Endothelial cell of umbilical vein (primary cell): ENCODE measurements at regions not wholly inside any gene's neighbourhood (a gene's known extent, or its start where the extent isn't known, plus 50 kb on each side); places are given as distances from the start of the nearest gene placed in this dataset.

Experiments
- BruUV-seq: library from RNA; stranded (reverse); fragments of 400-500 nt; replicated peaks from 2 replicates; lab custom pipeline; 2021; lab: Mats Ljungman, UMichigan
- CTCF ChIA-PET: fragments of 300-600, 350-600 bp; sonication (Branson Sonifier 250); formaldehyde crosslinking; loops from one replicate; lab custom pipeline; 2021; ENCODE audit warnings: antibody characterized with exemption, inconsistent platforms; lab: Charles Lee
- POLR2A ChIA-PET: fragments of 300-600, 350-600 bp; sonication (Branson Sonifier 250); formaldehyde crosslinking; loops from one replicate; lab custom pipeline; 2021; ENCODE audit warnings: antibody characterized with exemption, inconsistent platforms; lab: Charles Lee
- DNase-seq: peaks from one replicate; pipeline ENCODE4 v3.0.0-alpha.2; 2011; ENCODE audit warnings: low read depth, low spot score
- FAIRE-seq: peaks from 2 replicates; lab custom pipeline; 2011; peaks lifted over from hg19 to GRCh38; lab: Jason Lieb, UNC
- H2AFZ ChIP-seq: 2 replicates; pipeline ENCODE4 v1.6.0; 2012; ENCODE audit warnings: low read depth, low read length, control low read depth, inconsistent platforms
- H3K27ac ChIP-seq: 2 replicates; pipeline ENCODE4 v1.5.1; 2011; ENCODE audit warnings: low read depth, mild to moderate bottlenecking, control low read depth, low read length, moderate library complexity; ENCODE audit not compliant: insufficient read depth
- H3K27me3 ChIP-seq, 2 experiments: 2 replicates each; pipeline versions ENCODE4 v1.6.0 to v1.6.1; 2011; ENCODE audit warnings: low read length in 2 of 2, mixed read lengths in 1 of 2; ENCODE audit not compliant: control insufficient read depth in 2 of 2, insufficient read depth in 2 of 2
- H3K36me3 ChIP-seq, 2 experiments: 2 replicates in 1 of 2; 3 replicates in 1 of 2; pipeline ENCODE4 v1.5.1; 2011; ENCODE audit warnings: low read length in 2 of 2, mild to moderate bottlenecking in 1 of 2, moderate library complexity in 1 of 2; ENCODE audit not compliant: control insufficient read depth in 2 of 2, insufficient read depth in 2 of 2; ENCODE audit errors: extremely low read depth in 1 of 2
- H3K4me1 ChIP-seq: 3 replicates; pipeline ENCODE4 v1.5.1; 2011; ENCODE audit warnings: mild to moderate bottlenecking, low read length; ENCODE audit not compliant: control insufficient read depth, insufficient read depth; ENCODE audit errors: extremely low read depth
- H3K4me2 ChIP-seq: 2 replicates; pipeline ENCODE4 v1.6.1; 2011; ENCODE audit warnings: low read length, control low read depth, mixed read lengths; ENCODE audit not compliant: insufficient read depth
- H3K4me3 ChIP-seq, 3 experiments: fragments of 200-600 bp in 1 of 3; sonication (generic), shearing (Covaris generic) in 1 of 3; replicated peaks in 1 of 3; 2 replicates each; pipeline ENCODE4 v1.5.1; 2011 to 2016; ENCODE audit warnings: control low read depth in 3 of 3, low read length in 3 of 3, mild to moderate bottlenecking in 2 of 3, inconsistent platforms in 1 of 3, low read depth in 1 of 3, moderate library complexity in 1 of 3; ENCODE audit not compliant: insufficient read depth in 1 of 3
- H3K79me2 ChIP-seq: 2 replicates; pipeline ENCODE4 v1.6.0; 2012; ENCODE audit warnings: low read length, inconsistent platforms; ENCODE audit not compliant: control insufficient read depth, insufficient read depth
- H3K9ac ChIP-seq: replicated peaks from 2 replicates; pipeline ENCODE3; 2011; ENCODE audit warnings: low read length, control low read depth; ENCODE audit not compliant: insufficient read depth; ENCODE audit errors: extremely low read depth
- H3K9me1 ChIP-seq: replicated peaks from 3 replicates; pipeline ENCODE4 v1.6.0; 2011; ENCODE audit warnings: mild to moderate bottlenecking, low read length; ENCODE audit not compliant: control insufficient read depth, insufficient read depth; ENCODE audit errors: extremely low read depth
- H3K9me3 ChIP-seq: replicated peaks from 2 replicates; pipeline ENCODE4 v1.5.1; 2012; ENCODE audit warnings: low read length, inconsistent platforms; ENCODE audit not compliant: control insufficient read depth, insufficient read depth
- H4K20me1 ChIP-seq: replicated peaks from 2 replicates; pipeline ENCODE3; 2011; ENCODE audit warnings: mild to moderate bottlenecking, low read length; ENCODE audit not compliant: control insufficient read depth, insufficient read depth; ENCODE audit errors: extremely low read depth
- CTCF ChIP-seq, 2 donors: IDR thresholded peaks; 1 replicate in 1 of 2; 2 replicates in 1 of 2; pipeline ENCODE4 v1.5.1; 2011; ENCODE audit warnings: low read length in 2 of 2, mild to moderate bottlenecking in 2 of 2, moderate library complexity in 2 of 2, control low read depth in 1 of 2, inconsistent platforms in 1 of 2, low read depth in 1 of 2; ENCODE audit not compliant: insufficient read depth in 1 of 2; ENCODE audit errors: extremely low read depth in 1 of 2
- EZH2 ChIP-seq: IDR thresholded peaks from 2 replicates; pipeline ENCODE4 v1.6.1; 2012; ENCODE audit warnings: borderline replicate concordance, low read depth, mild to moderate bottlenecking, moderate library complexity, low read length, inconsistent platforms; ENCODE audit not compliant: severe bottlenecking
- FOS ChIP-seq: IDR thresholded peaks from 2 replicates; pipeline ENCODE4 v1.6.1; 2011; ENCODE audit warnings: mild to moderate bottlenecking, low read length, moderate library complexity, borderline replicate concordance; ENCODE audit not compliant: insufficient read depth
- GATA2 ChIP-seq: IDR thresholded peaks from 2 replicates; pipeline ENCODE4 v1.7.0; 2011; ENCODE audit warnings: low read depth, mild to moderate bottlenecking, moderate library complexity, mixed read lengths, low read length; ENCODE audit not compliant: insufficient read length, insufficient read depth
- JUN ChIP-seq: IDR thresholded peaks from 2 replicates; pipeline ENCODE4 v1.6.1; 2011; ENCODE audit warnings: borderline replicate concordance, low read depth; ENCODE audit not compliant: insufficient read length, insufficient read depth
- MAX ChIP-seq: IDR thresholded peaks from 2 replicates; pipeline ENCODE4 v1.6.1; 2011; ENCODE audit not compliant: insufficient read depth, insufficient read length
- MYC ChIP-seq: IDR thresholded peaks from one replicate; pipeline ENCODE4 v1.6.1; 2011; ENCODE audit warnings: mild to moderate bottlenecking, low read depth, low read length
- POLR2A ChIP-seq: IDR thresholded peaks from 2 replicates; pipeline ENCODE4 v1.6.1; 2012; ENCODE audit warnings: low read depth, mild to moderate bottlenecking, control low read depth, low read length
- POLR2AphosphoS5 ChIP-seq: IDR thresholded peaks from 2 replicates; pipeline ENCODE4 v1.6.1; 2012; ENCODE audit warnings: low read depth, mild to moderate bottlenecking, control low read depth, low read length, moderate library complexity; ENCODE audit not compliant: insufficient read depth
- dilution Hi-C: fragments of 300-500 bp; cut with MboI; formaldehyde crosslinking; loops from one replicate; pipeline ENCODE4 v1.15.0; 2019; ENCODE audit warnings: low sequenced_read_pairs; ENCODE audit not compliant: extremely low pct_ligation_motif_present
- intact Hi-C: fragments of 100-400 bp; cut with micrococcal nuclease; formaldehyde crosslinking; loops from one replicate; pipeline ENCODE4 v1.10.0; 2022

DNA sequence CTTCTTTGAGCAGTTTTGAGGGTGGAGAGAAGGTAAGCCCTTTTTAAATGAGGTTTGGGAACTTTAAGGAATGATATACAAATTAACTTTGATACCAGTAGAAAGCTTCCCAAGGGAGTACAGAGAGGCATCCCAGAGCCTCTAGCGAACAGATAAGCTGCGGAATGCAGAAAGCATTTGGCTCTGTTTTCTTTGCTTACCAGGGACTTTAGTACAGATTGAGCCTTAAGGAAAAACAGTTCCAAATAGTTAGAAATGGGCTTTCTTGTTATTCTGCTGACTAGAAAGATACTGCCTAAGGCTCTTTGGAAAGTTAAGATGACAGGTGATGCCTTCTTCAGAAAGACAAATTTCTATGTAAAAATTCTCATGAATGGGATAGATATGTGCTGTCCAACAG lies 261.7 kb upstream of the FOXN3 start:
- FAIRE-seq (no peak), DNase-seq (no peak)
- Histone ChIP-seq H3K27ac (no peak overlapping the region), H3K9ac (no peak overlapping the region), H3K4me3 (no peak overlapping the region), H3K79me2 (no peaks in the 10 kb centered on the region), H3K4me1 (no peaks in the 10 kb centered on the region), H3K4me2 (no peak overlapping the region), H4K20me1 (no peaks in the 10 kb centered on the region), H3K9me1 (no peaks in the 10 kb centered on the region), H3K36me3 (no peaks in the 10 kb centered on the region), H3K27me3 (no peaks in the 10 kb centered on the region), H2AFZ (no peak overlapping the region), H3K9me3 (no peaks in the 10 kb centered on the region)
- dilution Hi-C loops = no loop called here
- TF ChIP-seq JUN = no peak
- no peak for TF ChIP-seq FOS
- no peak for TF ChIP-seq MYC
- no peak for TF ChIP-seq CTCF (IDR thresholded peaks at IDR 0.05; ENCODE audit: extremely low read depth in 1 of 2, insufficient read depth in 1 of 2, low read depth in 1 of 2, low read length in 2 of 2)
- no peak for TF ChIP-seq MAX
- TF ChIP-seq EZH2 = no peak
- TF ChIP-seq POLR2A = no peak
- no peak for TF ChIP-seq POLR2AphosphoS5
- no peak for TF ChIP-seq GATA2
- BruUV-seq = no TSS peak
- ChIA-PET CTCF (no interaction called here), POLR2A (no interaction called here)
- intact Hi-C loops = no loop called here
